SK-N-SH treated with all-trans-retinoic acid at 6 μM for 48 hours (cell line): ENCODE measurements at regions not wholly inside any gene's neighbourhood (a gene's known extent, or its start where the extent isn't known, plus 50 kb on each side); places are given as distances from the start of the nearest gene placed in this dataset.

ENCODE experiments used
- ATAC-seq: fragments of 200-7000 bp; cut with Tn5 transposase; 3 replicates; pipeline ENCODE4 v1.9.1; 2020; ENCODE audit warnings: mild to moderate bottlenecking, moderate library complexity
- BACH2 ChIP-seq: fragments of 250-450 bp; sonication (Bioruptor Pico); IDR thresholded peaks from 2 replicates; pipeline ENCODE4 v1.9.0; 2021; ENCODE audit warnings: mild to moderate bottlenecking, borderline replicate concordance
- CREB5 ChIP-seq: fragments of 250-450 bp; sonication (Bioruptor Pico); IDR thresholded peaks from 2 replicates; pipeline ENCODE4 v1.5.1; 2020; ENCODE audit warnings: low read depth, mild to moderate bottlenecking, moderate library complexity
- CSDC2 ChIP-seq: fragments of 250-450 bp; sonication (Bioruptor Pico); IDR thresholded peaks from 2 replicates; pipeline ENCODE4 v1.5.0; 2020; ENCODE audit warnings: mild to moderate bottlenecking, moderate library complexity
- ESRRG ChIP-seq: fragments of 250-450 bp; sonication (Bioruptor Pico); IDR thresholded peaks from 2 replicates; pipeline ENCODE4 v1.6.1; 2021; ENCODE audit warnings: mild to moderate bottlenecking
- GLIS3 ChIP-seq: fragments of 250-450 bp; sonication (Bioruptor Pico); IDR thresholded peaks from 2 replicates; pipeline ENCODE4 v1.5.0; 2020; ENCODE audit warnings: mild to moderate bottlenecking, moderate library complexity
- ISL1 ChIP-seq: fragments of 250-450 bp; sonication (Bioruptor Pico); IDR thresholded peaks from 2 replicates; pipeline ENCODE4 v2.1.2; 2022; ENCODE audit warnings: mild to moderate bottlenecking, moderate library complexity
- RARB ChIP-seq: fragments of 250-450 bp; sonication (Bioruptor Pico); IDR thresholded peaks from 2 replicates; pipeline ENCODE4 v1.8.0; 2021; ENCODE audit warnings: mild to moderate bottlenecking, moderate library complexity
- SNAI2 ChIP-seq: fragments of 250-450 bp; sonication (Bioruptor Pico); IDR thresholded peaks from 2 replicates; pipeline ENCODE4 v1.5.0; 2020; ENCODE audit warnings: mild to moderate bottlenecking, moderate library complexity
- TCF4 ChIP-seq: fragments of 250-450 bp; sonication (Bioruptor Pico); IDR thresholded peaks from 2 replicates; pipeline ENCODE4 v1.8.0; 2021; ENCODE audit warnings: mild to moderate bottlenecking, moderate library complexity, borderline replicate concordance
- TOX ChIP-seq: fragments of 250-450 bp; sonication (Bioruptor Pico); IDR thresholded peaks from 2 replicates; pipeline ENCODE4 v1.8.0; 2021; ENCODE audit warnings: mild to moderate bottlenecking, moderate library complexity, borderline replicate concordance
- ZC3H10 ChIP-seq: fragments of 250-450 bp; sonication (Bioruptor Pico); IDR thresholded peaks from 2 replicates; pipeline ENCODE4 v1.5.1; 2021; ENCODE audit warnings: mild to moderate bottlenecking, moderate library complexity
- ZFP3 ChIP-seq: fragments of 250-450 bp; sonication (Bioruptor Pico); IDR thresholded peaks from 2 replicates; pipeline ENCODE4 v1.5.0; 2020; ENCODE audit warnings: mild to moderate bottlenecking, moderate library complexity
- ZFP30 ChIP-seq: fragments of 450-650 bp; formaldehyde crosslinking; IDR thresholded peaks from 2 replicates; pipeline ENCODE4 v1.5.0; 2022; ENCODE audit warnings: mild to moderate bottlenecking, moderate library complexity
- ZNF565 ChIP-seq: fragments of 450-650 bp; formaldehyde crosslinking; conservative IDR thresholded peaks from 2 replicates; pipeline ENCODE4 v1.5.0; 2020; ENCODE audit warnings: low read depth, mild to moderate bottlenecking, moderate library complexity
- ZNF70 ChIP-seq: fragments of 450-650 bp; formaldehyde crosslinking; IDR thresholded peaks from 2 replicates; pipeline ENCODE4 v1.5.0; 2020; ENCODE audit warnings: mild to moderate bottlenecking, moderate library complexity
- ZNF8 ChIP-seq: fragments of 450-650 bp; formaldehyde crosslinking; IDR thresholded peaks from 2 replicates; pipeline ENCODE4 v1.5.0; 2020; ENCODE audit warnings: mild to moderate bottlenecking, moderate library complexity
- TF ChIP-seq, protein P1 (sequence below): fragments of 250-450 bp; sonication (Bioruptor Pico); IDR thresholded peaks from 2 replicates; pipeline ENCODE4 v1.8.0; 2020; ENCODE audit warnings: mild to moderate bottlenecking, moderate library complexity, borderline replicate concordance
- TF ChIP-seq, protein P2 (sequence below): fragments of 250-450 bp; sonication (Bioruptor Pico); IDR thresholded peaks from 2 replicates; pipeline ENCODE4 v1.5.0; 2020; ENCODE audit warnings: mild to moderate bottlenecking, moderate library complexity
- TF ChIP-seq, protein P3 (sequence below): fragments of 250-450 bp; sonication (Bioruptor Pico); IDR thresholded peaks from 2 replicates; pipeline ENCODE4 v1.5.1; 2021; ENCODE audit warnings: mild to moderate bottlenecking, moderate library complexity
- TF ChIP-seq, protein P4 (sequence below): fragments of 250-450 bp; sonication (Bioruptor Pico); IDR thresholded peaks from 2 replicates; pipeline ENCODE4 v1.8.0; 2021; ENCODE audit warnings: low read depth, mild to moderate bottlenecking, moderate library complexity, borderline replicate concordance

DNA sequence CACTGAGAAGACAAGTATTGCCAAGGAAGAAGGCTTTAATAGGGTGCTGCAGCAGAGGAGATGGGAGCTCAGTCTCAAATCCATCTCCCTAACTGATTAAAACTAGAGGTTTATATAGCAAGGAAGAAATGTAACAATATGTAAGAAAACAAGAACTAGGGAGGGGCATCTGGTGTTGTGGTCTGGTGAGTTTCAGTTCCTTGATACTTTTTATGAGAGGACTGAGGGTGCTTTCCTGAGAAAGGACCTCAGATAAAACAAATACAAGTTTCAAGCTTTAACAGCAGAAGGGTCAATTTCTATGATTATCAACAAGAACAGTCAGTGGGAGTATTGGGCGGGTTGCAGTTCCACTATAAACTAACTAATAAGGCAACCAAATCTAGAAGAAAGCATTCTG is 1967.5 kb downstream of the SUCLG1 start:
- no peak for ATAC-seq
- no peak for TF ChIP-seq ESRRG (CRISPR knock-in tag)
- no peak for TF ChIP-seq CREB5 (CRISPR knock-in tag)
- TF ChIP-seq ZFP3 (CRISPR knock-in tag), result no peak
- TF ChIP-seq TOX (CRISPR knock-in tag), result no peak
- TF ChIP-seq, protein P1, sequence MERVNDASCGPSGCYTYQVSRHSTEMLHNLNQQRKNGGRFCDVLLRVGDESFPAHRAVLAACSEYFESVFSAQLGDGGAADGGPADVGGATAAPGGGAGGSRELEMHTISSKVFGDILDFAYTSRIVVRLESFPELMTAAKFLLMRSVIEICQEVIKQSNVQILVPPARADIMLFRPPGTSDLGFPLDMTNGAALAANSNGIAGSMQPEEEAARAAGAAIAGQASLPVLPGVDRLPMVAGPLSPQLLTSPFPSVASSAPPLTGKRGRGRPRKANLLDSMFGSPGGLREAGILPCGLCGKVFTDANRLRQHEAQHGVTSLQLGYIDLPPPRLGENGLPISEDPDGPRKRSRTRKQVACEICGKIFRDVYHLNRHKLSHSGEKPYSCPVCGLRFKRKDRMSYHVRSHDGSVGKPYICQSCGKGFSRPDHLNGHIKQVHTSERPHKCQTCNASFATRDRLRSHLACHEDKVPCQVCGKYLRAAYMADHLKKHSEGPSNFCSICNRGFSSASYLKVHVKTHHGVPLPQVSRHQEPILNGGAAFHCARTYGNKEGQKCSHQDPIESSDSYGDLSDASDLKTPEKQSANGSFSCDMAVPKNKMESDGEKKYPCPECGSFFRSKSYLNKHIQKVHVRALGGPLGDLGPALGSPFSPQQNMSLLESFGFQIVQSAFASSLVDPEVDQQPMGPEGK (CRISPR knock-in tag), result no peak
- TF ChIP-seq, protein P2, sequence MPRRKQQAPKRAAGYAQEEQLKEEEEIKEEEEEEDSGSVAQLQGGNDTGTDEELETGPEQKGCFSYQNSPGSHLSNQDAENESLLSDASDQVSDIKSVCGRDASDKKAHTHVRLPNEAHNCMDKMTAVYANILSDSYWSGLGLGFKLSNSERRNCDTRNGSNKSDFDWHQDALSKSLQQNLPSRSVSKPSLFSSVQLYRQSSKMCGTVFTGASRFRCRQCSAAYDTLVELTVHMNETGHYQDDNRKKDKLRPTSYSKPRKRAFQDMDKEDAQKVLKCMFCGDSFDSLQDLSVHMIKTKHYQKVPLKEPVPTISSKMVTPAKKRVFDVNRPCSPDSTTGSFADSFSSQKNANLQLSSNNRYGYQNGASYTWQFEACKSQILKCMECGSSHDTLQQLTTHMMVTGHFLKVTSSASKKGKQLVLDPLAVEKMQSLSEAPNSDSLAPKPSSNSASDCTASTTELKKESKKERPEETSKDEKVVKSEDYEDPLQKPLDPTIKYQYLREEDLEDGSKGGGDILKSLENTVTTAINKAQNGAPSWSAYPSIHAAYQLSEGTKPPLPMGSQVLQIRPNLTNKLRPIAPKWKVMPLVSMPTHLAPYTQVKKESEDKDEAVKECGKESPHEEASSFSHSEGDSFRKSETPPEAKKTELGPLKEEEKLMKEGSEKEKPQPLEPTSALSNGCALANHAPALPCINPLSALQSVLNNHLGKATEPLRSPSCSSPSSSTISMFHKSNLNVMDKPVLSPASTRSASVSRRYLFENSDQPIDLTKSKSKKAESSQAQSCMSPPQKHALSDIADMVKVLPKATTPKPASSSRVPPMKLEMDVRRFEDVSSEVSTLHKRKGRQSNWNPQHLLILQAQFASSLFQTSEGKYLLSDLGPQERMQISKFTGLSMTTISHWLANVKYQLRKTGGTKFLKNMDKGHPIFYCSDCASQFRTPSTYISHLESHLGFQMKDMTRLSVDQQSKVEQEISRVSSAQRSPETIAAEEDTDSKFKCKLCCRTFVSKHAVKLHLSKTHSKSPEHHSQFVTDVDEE (CRISPR knock-in tag), result no peak
- no peak for TF ChIP-seq SNAI2
- TF ChIP-seq ISL1, result no peak
- TF ChIP-seq, protein P3, sequence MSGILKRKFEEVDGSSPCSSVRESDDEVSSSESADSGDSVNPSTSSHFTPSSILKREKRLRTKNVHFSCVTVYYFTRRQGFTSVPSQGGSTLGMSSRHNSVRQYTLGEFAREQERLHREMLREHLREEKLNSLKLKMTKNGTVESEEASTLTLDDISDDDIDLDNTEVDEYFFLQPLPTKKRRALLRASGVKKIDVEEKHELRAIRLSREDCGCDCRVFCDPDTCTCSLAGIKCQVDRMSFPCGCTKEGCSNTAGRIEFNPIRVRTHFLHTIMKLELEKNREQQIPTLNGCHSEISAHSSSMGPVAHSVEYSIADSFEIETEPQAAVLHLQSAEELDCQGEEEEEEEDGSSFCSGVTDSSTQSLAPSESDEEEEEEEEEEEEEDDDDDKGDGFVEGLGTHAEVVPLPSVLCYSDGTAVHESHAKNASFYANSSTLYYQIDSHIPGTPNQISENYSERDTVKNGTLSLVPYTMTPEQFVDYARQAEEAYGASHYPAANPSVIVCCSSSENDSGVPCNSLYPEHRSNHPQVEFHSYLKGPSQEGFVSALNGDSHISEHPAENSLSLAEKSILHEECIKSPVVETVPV (CRISPR knock-in tag), result no peak
- no peak for TF ChIP-seq TCF4 (CRISPR knock-in tag)

- ATAC-seq, result no peak
- no peak for TF ChIP-seq ZFP3 (CRISPR knock-in tag)
- no peak for TF ChIP-seq ZNF8 (CRISPR knock-in tag)
- no peak for TF ChIP-seq BACH2
- TF ChIP-seq, protein P3 (CRISPR knock-in tag), result no peak
- TF ChIP-seq ZNF70 (CRISPR knock-in tag), result no peak
- TF ChIP-seq CSDC2 (CRISPR knock-in tag), result no peak
- no peak for TF ChIP-seq TOX (CRISPR knock-in tag)
- no peak for TF ChIP-seq ZFP30
Observed at GRCh38 chr2:82487354-82487753, 1971.7 kb downstream of the SUCLG1 start.

GRCh38 chr2:82485701-82486100 is 1973.4 kb downstream of the SUCLG1 start:
- TF ChIP-seq ZC3H10 (no peak), ZFP30 (no peak), CREB5 (CRISPR knock-in tag) (no peak), ISL1 (no peak), ZNF565 (CRISPR knock-in tag) (no peak), CSDC2 (CRISPR knock-in tag) (no peak), TOX (CRISPR knock-in tag) (no peak), BACH2 (no peak), GLIS3 (CRISPR knock-in tag) (no peak), RARB (no peak), ZFP3 (CRISPR knock-in tag) (no peak), ZNF8 (CRISPR knock-in tag) (no peak)
- TF ChIP-seq, protein P4, sequence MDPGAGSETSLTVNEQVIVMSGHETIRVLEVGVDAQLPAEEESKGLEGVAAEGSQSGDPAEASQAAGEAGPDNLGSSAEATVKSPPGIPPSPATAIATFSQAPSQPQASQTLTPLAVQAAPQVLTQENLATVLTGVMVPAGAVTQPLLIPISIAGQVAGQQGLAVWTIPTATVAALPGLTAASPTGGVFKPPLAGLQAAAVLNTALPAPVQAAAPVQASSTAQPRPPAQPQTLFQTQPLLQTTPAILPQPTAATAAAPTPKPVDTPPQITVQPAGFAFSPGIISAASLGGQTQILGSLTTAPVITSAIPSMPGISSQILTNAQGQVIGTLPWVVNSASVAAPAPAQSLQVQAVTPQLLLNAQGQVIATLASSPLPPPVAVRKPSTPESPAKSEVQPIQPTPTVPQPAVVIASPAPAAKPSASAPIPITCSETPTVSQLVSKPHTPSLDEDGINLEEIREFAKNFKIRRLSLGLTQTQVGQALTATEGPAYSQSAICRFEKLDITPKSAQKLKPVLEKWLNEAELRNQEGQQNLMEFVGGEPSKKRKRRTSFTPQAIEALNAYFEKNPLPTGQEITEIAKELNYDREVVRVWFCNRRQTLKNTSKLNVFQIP, result no peak
- TF ChIP-seq, protein P3 (CRISPR knock-in tag), result no peak
- ATAC-seq, result no peak
